ENCODE measurements at regions not wholly inside any gene's neighbourhood (a gene's known extent, or its start where the extent isn't known, plus 50 kb on each side); places are given as distances from the start of the nearest gene placed in this dataset.
A peak's percentile ranks its signal among the peaks of the same experiment; 100 is the strongest.
"Not testable (repeated sequence)": the region's sequence is repeated elsewhere in the genome, so short reads cannot be mapped to it uniquely, and the experiment has no call there.

- CTCF ChIA-PET = interaction anchor here (0.7 to 7.0 kb wide), 21 partner anchors 9 to 1822 kb away, joined by 3 to 64 read pairs (median 4); no protein-coding TSS in a partner anchor
- Mint-ChIP-seq H3K27me3 (ENCODE audit: low read depth) (peaks cover 8% of the 10 kb centered on the region), H3K4me3 (no peak overlapping the region), H3K27ac (no peak overlapping the region), H3K36me3 (no peaks in the 10 kb centered on the region), H3K4me1 (peaks cover 11% of the 10 kb centered on the region), H3K9me3 (peaks cover 4% of the 10 kb centered on the region)
- POLR2A ChIA-PET = no interaction called here
- TF ChIP-seq PRRX2 (CRISPR knock-in tag; IDR thresholded peaks at IDR 0.05) (no peak), ZNF121 (CRISPR knock-in tag; IDR thresholded peaks at IDR 0.05) (no peak), PREB (CRISPR knock-in tag; IDR thresholded peaks at IDR 0.05; ENCODE audit: borderline replicate concordance) (no peak), SOX15 (CRISPR knock-in tag; IDR thresholded peaks at IDR 0.05) (no peak), MLX (CRISPR knock-in tag; IDR thresholded peaks at IDR 0.05) (no peak), USF1 (CRISPR knock-in tag; IDR thresholded peaks at IDR 0.05) (no peak), CREM (CRISPR knock-in tag; IDR thresholded peaks at IDR 0.05) (no peak), ZNF671 (CRISPR knock-in tag; IDR thresholded peaks at IDR 0.05) (no peak), EMX1 (CRISPR knock-in tag; IDR thresholded peaks at IDR 0.05) (no peak)
- no peak for DNase-seq (ENCODE audit: low spot score)
- peak; percentile 32 for ATAC-seq
Measured at GRCh38 chr7:142481548-142481947, 223.7 kb upstream of the PRSS58 start.

GRCh38 chr7:142478479-142479220, 220.8 kb upstream of the PRSS58 start:
- DNase-seq (ENCODE audit: low spot score) = peak; percentile 38
- POLR2A ChIA-PET = interaction anchor here (0.5 kb wide), 1 partner anchor 8 kb away, joined by 3 read pairs; no protein-coding TSS in a partner anchor
- CTCF ChIA-PET = interaction anchor here (0.6 to 6.4 kb wide), 54 partner anchors 8 to 1423 kb away, joined by 3 to 64 read pairs (median 4); partner anchors contain the start of gene TCAF1

GRCh38 chr7:142477801-142478200, 219.9 kb upstream of the PRSS58 start:
- ATAC-seq; H3K4me1 Mint-ChIP-seq; POLR2A ChIA-PET; H3K9me3 Mint-ChIP-seq; DNase-seq (ENCODE audit: low spot score); H3K4me3 Mint-ChIP-seq; H3K27ac Mint-ChIP-seq; H3K36me3 Mint-ChIP-seq: not testable (repeated sequence)
- H3K27me3 Mint-ChIP-seq (ENCODE audit: low read depth) = peaks cover 12% of the 10 kb centered on the region
- CTCF ChIA-PET = interaction anchor here (0.6 to 6.4 kb wide), 52 partner anchors 8 to 1424 kb away, joined by 3 to 64 read pairs (median 4); partner anchors contain the start of gene TCAF1

More at GRCh38 chr7:142478479-142479220, 220.8 kb upstream of the PRSS58 start:
- ATAC-seq = peak; percentile 79
- TF ChIP-seq ZNF281 (CRISPR knock-in tag; IDR thresholded peaks at IDR 0.05) (no peak), CTCF (IDR thresholded peaks at IDR 0.05) (peak; percentile 62), TP53 (CRISPR knock-in tag; IDR thresholded peaks at IDR 0.05) (no peak)
- H3K36me3 Mint-ChIP-seq = no peaks in the 10 kb centered on the region
- H3K27ac Mint-ChIP-seq = no peak overlapping the region
- no peak overlapping the region for H3K4me3 Mint-ChIP-seq
- peaks cover 12% of the 10 kb centered on the region for H3K27me3 Mint-ChIP-seq (ENCODE audit: low read depth)
- peaks cover 4% of the 10 kb centered on the region for H3K9me3 Mint-ChIP-seq
- peaks cover 11% of the 10 kb centered on the region for H3K4me1 Mint-ChIP-seq
